DLD1 (cell line): ENCODE measurements at regions not wholly inside any gene's neighbourhood (a gene's known extent, or its start where the extent isn't known, plus 50 kb on each side); places are given as distances from the start of the nearest gene placed in this dataset.

Experiments used
- in situ Hi-C: cut with HindIII; loops from 2 replicates; pipeline ENCODE4 v1.10.0; 2017; ENCODE audit warnings: low sequenced_read_pairs

GRCh38 chr2:234438305-234438977 lies 58.4 kb downstream of the ARL4C start:
- in situ Hi-C loops: loop anchor here (10.0 kb wide), 1 partner anchor 64 kb away; no protein-coding TSS in a partner anchor

DNA sequence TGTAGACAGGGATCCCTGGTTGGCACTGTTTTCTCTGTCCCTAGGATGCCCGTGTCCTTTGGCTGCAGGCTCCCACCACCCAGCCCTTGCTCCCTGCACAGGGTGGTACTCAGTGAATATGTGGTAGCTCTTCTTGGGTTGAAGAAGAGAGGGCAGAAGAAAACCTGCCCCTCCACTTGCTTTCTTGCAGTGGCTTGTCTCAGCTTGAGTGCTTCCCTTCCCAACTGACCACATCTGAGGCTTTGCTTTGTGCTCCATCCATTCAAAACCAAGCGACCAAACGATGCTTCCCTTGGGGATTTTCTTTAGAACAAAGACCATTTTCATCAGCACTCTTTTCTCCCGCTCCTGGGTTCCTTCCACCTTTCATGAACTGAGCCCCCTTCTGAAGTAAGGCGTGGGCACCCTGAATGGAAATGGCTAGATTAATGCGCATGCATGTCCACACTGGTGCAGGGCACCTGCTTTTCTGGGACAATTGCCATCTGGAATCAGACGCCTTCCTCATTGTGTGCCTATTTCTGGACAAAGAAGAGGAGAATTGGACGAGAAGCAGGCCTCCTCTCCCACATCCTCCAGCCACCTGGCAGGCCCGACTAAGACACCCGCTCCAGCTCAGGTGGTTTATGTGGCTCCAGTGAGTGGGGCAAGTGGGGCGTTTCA lies 59.1 kb downstream of the ARL4C start:
- in situ Hi-C loops: loop anchor here (10.0 kb wide), 1 partner anchor 63 kb away; no protein-coding TSS in a partner anchor

- in situ Hi-C loops: loop anchor here (10.0 kb wide), 1 partner anchor 62 kb away; no protein-coding TSS in a partner anchor
These were observed 60.4 kb downstream of the ARL4C start for GRCh38 chr2:234436482-234436837.

DNA sequence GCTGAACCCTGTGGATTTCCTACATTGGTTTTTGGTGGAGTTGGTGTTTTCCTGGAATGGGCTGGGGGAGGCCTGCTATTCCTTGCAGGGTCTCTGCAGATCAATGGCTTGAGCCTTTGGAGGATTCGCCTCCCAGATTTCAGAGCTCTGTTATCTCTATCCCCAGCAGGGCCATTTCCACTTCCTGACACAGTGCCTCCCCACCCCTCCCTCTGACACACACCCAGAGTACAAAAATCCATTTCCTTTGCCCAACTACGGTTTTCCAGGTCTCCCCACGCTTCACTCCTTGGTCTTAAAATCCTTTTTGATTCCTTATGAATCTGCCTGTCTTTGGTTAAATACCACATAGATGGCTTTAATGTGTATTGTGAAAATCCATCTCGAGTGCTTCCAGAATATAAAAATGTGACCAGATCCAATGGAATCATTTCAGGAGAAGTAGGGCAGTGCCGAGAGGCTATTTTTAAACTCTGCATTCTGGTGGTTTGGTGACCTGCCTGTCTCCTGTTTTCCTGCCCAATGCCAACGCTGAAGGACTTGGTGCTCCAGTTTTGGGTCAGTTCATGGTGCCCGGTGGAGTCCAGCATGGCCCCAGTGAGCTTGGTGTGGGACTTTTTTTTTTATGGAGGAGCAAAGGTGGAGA lies 60.9 kb downstream of the ARL4C start:
- in situ Hi-C loops: loop anchor here (10.0 kb wide), 1 partner anchor 61 kb away; no protein-coding TSS in a partner anchor

GRCh38 chr2:234433201-234433600 lies 63.7 kb downstream of the ARL4C start:
- in situ Hi-C loops: loop anchor here (10.0 kb wide), 1 partner anchor 58 kb away; no protein-coding TSS in a partner anchor

- in situ Hi-C loops: loop anchor here (10.0 kb wide), 1 partner anchor 56 kb away; no protein-coding TSS in a partner anchor
These were observed 66.0 kb downstream of the ARL4C start for GRCh38 chr2:234430871-234431270.

DNA sequence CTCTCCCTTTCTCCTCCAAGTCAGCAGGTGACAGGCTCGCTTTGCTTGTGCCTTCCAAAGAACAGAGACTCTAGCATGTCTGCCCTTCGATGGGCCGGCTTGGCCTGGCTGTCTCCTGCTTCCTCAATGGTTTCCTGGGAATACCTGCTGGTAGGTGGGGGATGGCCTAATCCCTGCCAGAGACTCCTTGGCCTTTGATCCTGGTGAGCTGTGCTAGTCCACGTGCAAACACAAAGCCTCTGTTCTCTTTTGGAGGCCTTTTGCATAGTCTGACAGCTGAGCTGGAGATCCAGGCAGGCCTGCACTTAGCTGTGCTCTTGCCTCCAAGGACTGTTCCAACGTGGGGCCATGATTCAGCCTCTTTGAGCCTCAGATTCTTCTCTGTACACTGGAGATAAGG lies 67.6 kb downstream of the ARL4C start:
- in situ Hi-C loops: no loop called here

GRCh38 chr2:234427081-234428061 lies 69.5 kb downstream of the ARL4C start:
- in situ Hi-C loops: no loop called here

DNA sequence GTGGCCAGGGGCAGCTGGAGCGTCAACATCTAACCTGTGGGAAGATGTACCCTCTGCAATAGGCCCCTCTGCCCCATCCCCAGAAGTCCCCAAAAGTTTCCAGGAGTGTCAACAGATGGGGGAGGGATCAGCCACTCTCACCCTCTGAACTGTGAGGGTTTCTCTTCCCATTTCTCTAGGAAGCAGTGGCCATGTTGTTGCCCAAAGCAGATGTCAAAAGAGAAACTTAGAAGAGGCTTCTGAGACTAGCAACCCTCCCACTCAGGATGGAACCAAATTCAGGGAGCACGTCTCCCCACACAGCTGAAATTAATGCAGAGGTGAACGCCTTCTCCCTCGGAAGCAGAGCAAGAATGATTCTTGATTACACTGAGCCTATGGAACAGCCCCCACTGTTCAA lies 70.3 kb downstream of the ARL4C start:
- in situ Hi-C loops: no loop called here

DNA sequence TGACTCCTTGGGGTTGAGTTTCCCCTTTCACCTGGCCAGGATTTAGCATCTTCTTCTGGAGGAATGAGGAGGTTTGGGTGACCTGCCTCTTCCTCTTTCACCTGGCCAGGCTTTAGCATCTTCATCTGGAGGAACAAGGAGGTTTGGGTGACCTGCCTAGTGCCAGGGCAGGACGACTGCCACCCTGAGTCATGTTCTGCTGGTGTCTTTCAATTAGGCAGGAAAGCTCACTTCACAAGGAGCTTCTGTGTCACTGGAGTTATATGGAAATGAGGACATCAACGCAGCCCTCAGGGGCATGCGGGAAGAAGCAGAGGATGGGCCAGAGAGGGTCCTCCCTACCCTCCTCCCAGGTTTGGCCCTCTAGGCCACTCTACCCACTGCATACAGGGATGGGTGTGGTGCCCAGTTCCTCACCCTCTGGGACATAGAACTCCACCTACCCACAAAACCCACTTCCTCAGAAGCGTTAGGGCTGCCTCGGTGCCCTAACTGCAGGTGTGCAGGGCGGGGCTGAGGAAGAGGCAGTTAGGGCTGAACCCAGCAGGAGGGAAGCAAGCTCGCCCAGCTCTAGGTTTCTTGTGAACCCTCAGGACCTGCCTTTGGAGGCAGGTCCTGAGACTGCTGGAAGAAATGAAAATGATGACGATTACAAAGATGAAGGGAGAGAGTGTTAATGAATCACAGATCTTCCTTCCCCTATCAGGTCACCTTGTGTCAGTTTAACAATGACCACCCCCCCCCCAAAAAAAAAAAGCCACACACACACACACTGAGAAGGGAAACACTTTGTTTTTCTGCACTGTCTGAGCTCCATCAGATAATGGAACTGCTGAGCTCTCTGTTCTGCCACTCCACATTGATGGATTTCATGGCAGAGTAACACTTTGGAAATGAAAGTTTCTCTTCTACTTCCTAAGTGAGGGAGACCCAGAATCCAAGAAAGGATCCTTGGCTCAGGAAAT lies 71.0 kb downstream of the ARL4C start:
- in situ Hi-C loops: no loop called here

DNA sequence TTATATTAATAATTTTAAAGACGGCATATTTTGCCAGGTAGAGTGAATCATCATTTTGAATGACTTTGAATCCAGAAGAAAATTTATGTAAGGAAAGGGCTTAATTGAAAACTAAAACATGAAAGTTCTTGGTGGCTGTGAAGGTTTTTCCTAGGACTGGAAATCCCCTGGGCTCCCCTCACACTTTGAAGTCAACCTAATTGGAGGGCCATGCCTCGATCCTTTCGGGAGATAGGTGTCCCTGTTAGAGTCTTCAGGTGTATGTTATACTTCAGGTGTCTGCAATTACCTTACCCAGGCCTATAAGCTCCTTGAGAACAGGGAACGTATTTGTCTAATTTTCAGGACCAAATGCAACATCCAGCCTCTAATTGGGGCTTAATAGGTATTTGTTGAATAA lies 73.0 kb downstream of the ARL4C start:
- in situ Hi-C loops: no loop called here

DNA sequence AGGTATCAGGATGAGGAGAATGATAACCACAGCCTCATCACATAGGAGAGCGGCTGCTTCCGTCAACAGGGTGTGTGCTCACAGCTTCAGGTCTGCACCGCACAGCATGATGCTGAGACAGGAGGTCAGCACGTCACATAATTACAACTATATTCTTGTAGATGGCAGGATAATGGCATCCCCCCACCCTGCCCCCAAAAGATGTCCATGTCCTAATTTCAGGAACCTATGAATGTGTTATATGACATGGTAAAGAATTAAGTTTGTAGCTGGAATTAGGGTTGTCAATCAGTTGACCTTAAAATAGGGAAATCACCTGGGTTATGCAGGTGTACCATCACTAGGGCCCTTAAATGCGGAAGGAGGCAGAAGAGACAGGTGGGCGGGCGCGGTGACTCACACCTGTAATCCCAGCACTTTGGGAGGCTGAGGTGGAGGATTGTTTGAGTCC lies 73.9 kb downstream of the ARL4C start:
- in situ Hi-C loops: no loop called here

GRCh38 chr2:234422273-234422732 lies 74.6 kb downstream of the ARL4C start:
- in situ Hi-C loops: no loop called here

GRCh38 chr2:234420408-234420807 lies 76.5 kb downstream of the ARL4C start:
- in situ Hi-C loops: no loop called here

- in situ Hi-C loops: no loop called here
These were observed 77.2 kb downstream of the ARL4C start for GRCh38 chr2:234419726-234420125.

DNA sequence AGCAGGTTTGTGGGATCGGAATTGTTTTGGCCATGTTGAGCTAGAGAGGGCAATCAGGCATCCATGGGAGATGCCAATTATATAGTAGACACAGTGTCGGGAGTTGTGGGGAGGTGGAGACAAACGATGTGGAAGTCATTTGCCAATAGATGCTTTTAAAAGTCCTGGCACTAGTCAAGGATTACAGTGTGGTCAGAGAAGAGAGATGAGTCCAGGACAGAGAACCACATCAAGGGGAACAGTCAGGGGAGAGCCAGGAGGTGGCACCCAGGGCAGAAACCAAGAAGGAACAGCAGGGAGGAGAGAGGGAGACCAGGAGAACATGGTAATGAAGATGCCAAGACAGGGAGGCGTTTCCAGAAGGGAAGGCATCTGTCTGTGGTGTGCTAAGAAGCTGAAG lies 81.2 kb downstream of the ARL4C start:
- in situ Hi-C loops: no loop called here

DNA sequence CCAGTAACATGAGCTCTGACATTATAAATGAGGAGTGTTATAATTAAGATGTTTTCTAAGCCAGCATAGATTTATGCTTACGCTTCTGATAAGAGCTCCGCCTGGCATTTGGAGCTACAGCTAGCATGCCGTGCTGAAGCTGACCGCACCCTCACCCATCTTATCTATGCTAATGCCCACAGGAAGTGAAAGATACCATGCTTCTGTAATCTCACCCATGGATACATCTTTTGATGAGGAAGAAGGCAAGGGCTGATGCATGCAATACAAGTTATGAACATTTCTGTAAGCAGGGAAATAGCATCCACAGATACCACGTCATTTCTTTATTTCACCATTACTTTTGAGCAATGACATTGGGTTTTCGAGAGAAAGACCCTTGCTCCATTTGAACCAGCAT lies 82.3 kb downstream of the ARL4C start:
- in situ Hi-C loops: no loop called here

GRCh38 chr2:234412726-234413125 lies 84.2 kb downstream of the ARL4C start:
- in situ Hi-C loops: no loop called here

GRCh38 chr2:234411793-234412192 lies 85.1 kb downstream of the ARL4C start:
- in situ Hi-C loops: no loop called here
